ENCODE measurements at regions not wholly inside any gene's neighbourhood (a gene's known extent, or its start where the extent isn't known, plus 50 kb on each side); places are given as distances from the start of the nearest gene placed in this dataset.

DNA sequence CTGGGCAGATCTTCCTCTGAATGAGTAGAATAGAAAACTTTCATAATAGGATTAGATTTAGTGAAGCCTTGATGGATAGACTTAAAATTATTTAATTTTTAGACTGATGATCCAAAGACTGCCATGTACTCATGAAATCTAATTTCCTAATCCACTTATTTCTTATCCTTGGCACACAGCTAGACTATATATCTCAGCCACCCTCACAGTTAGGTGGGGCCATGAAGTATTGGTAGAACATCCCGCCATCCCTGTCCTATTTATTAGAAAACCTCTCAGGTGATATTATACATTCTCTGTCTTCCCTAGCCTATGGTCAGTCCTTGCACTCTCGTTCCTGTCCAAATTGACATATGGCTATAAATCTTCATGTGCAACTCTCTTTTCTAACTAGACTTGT is 110.9 kb downstream of the FAM170A start:
- TF ChIP-seq, protein P1, sequence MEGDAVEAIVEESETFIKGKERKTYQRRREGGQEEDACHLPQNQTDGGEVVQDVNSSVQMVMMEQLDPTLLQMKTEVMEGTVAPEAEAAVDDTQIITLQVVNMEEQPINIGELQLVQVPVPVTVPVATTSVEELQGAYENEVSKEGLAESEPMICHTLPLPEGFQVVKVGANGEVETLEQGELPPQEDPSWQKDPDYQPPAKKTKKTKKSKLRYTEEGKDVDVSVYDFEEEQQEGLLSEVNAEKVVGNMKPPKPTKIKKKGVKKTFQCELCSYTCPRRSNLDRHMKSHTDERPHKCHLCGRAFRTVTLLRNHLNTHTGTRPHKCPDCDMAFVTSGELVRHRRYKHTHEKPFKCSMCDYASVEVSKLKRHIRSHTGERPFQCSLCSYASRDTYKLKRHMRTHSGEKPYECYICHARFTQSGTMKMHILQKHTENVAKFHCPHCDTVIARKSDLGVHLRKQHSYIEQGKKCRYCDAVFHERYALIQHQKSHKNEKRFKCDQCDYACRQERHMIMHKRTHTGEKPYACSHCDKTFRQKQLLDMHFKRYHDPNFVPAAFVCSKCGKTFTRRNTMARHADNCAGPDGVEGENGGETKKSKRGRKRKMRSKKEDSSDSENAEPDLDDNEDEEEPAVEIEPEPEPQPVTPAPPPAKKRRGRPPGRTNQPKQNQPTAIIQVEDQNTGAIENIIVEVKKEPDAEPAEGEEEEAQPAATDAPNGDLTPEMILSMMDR (IDR thresholded peaks at IDR 0.05; ENCODE audit: insufficient read depth, low read length, poor library complexity, severe bottlenecking), result no peak
- no peaks in the 10 kb centered on the region for H3K27me3 ChIP-seq (ENCODE audit: control insufficient read depth, insufficient read depth, low read length)
- H3K4me3 ChIP-seq (ENCODE audit: low read depth, low read length), result no peak overlapping the region
- DNase-seq (ENCODE audit: low read depth), result no peak
- H3K36me3 ChIP-seq (ENCODE audit: control insufficient read depth, insufficient read depth, low read length), result no peaks in the 10 kb centered on the region

DNA sequence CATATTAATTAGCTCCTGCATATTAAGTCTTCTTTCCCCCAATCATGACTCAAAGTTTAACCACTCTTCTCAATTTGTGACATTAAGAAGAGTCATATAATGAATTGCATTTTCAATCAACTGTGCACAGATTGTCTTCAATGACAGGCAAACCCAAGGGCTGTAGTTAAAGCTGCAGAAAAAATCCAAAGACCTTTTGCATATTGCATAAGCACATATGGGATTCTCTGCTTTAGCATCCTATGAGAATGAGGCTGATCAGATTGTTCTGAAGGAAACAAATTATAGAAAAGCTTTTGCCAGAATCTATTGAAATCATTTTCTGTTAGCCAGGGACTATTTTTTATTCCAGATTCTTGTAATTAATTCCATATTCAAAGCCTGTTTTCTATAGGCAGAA is 112.3 kb downstream of the FAM170A start:
- Histone ChIP-seq H3K27me3 (ENCODE audit: control insufficient read depth, insufficient read depth, low read length) (no peaks in the 10 kb centered on the region), H3K4me3 (ENCODE audit: low read depth, low read length) (no peak overlapping the region), H3K36me3 (ENCODE audit: control insufficient read depth, insufficient read depth, low read length) (no peaks in the 10 kb centered on the region)
- no peak for DNase-seq (ENCODE audit: low read depth)
- TF ChIP-seq, protein P1 (IDR thresholded peaks at IDR 0.05; ENCODE audit: insufficient read depth, low read length, poor library complexity, severe bottlenecking), result no peak

DNA sequence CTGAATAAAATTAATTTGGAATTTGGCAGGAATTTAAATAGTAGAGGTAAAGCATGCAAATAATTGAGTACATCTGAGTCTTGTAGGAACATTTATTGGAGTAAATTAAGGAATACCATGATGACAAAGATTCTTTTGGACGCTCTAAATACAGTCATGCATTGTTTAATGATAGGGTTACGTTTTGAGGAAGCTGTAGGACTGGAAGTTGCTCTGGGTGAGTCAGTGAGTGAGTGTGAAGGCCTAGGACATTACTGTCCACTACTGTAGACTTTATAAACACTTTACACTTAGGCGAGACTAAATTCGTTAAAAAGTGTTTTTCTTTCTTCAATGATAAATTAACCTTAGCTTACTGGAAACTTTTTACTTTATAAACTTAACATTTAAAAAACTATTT is 113.0 kb downstream of the FAM170A start:
- TF ChIP-seq, protein P1 (IDR thresholded peaks at IDR 0.05; ENCODE audit: insufficient read depth, low read length, poor library complexity, severe bottlenecking), result no peak
- Histone ChIP-seq H3K4me3 (ENCODE audit: low read depth, low read length) (no peak overlapping the region), H3K27me3 (ENCODE audit: control insufficient read depth, insufficient read depth, low read length) (no peaks in the 10 kb centered on the region), H3K36me3 (ENCODE audit: control insufficient read depth, insufficient read depth, low read length) (no peaks in the 10 kb centered on the region)
- DNase-seq (ENCODE audit: low read depth), result no peak

DNA sequence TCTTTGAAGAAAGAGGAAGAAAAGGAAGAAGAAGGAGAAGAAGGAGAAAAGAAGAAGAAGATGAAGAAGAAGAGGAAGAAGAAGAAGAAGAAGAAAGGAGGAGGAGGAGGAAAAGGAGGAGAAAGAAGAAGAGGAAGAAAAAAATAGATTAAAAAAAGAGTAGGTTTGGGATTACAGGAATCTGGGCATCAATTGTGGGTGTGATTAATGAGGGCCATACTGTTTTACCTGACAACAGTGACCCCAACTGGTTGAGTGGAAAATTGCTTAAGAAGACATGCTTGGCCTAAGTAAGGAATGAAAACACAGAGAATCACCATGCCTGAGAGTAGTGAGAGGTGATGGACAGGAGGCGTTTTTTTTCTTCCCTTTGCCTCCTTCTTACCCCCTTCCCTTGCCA is 114.6 kb downstream of the FAM170A start:
- Histone ChIP-seq H3K4me3 (ENCODE audit: low read depth, low read length) (no peak overlapping the region), H3K36me3 (ENCODE audit: control insufficient read depth, insufficient read depth, low read length) (no peaks in the 10 kb centered on the region), H3K27me3 (ENCODE audit: control insufficient read depth, insufficient read depth, low read length) (no peaks in the 10 kb centered on the region)
- peak; percentile 4 for DNase-seq (ENCODE audit: low read depth)
- TF ChIP-seq, protein P1 (IDR thresholded peaks at IDR 0.05; ENCODE audit: insufficient read depth, low read length, poor library complexity, severe bottlenecking), result peak; percentile 47

DNA sequence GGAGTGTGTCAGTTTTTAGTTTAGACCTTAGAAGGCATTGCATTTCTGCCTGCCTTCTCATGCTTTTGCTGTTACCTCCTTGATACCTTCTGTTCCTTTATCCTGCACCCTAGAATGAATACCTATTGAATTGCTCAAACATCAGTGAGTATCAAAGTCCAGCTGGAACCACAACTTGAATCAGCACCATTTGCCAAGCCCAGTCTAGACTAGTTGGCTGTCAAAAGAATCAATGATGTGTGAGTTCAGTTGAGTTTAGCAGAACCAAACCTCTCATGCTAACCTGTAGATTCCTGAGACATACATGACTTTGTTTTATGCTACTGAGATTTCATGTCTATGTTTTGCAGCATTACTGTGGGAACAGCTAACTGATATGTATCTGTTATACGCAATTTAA is 116.6 kb downstream of the FAM170A start:
- TF ChIP-seq, protein P1 (IDR thresholded peaks at IDR 0.05; ENCODE audit: insufficient read depth, low read length, poor library complexity, severe bottlenecking), result no peak
- no peak overlapping the region for H3K4me3 ChIP-seq (ENCODE audit: low read depth, low read length)
- H3K36me3 ChIP-seq (ENCODE audit: control insufficient read depth, insufficient read depth, low read length), result no peaks in the 10 kb centered on the region
- H3K27me3 ChIP-seq (ENCODE audit: control insufficient read depth, insufficient read depth, low read length), result no peaks in the 10 kb centered on the region
- DNase-seq (ENCODE audit: low read depth), result no peak

DNA sequence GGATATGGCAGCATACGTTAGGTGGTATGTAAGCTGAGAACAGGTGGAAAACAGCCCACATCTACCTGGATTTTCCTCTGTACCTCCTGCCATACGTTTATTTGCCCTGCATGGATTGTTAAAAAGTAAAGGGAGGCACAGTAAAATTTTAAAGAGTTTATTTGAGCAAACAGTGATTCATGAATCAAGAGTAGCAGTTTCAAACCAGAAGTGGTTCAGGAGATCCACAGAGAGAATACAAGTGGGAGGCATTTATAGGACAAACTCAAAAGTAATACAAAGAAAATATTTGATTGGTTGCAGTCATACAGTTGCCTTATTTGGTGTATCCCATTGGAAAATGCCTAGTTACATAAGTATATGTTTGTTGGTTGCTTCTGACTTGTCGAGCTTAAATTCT is 117.6 kb downstream of the FAM170A start:
- TF ChIP-seq, protein P1 (IDR thresholded peaks at IDR 0.05; ENCODE audit: insufficient read depth, low read length, poor library complexity, severe bottlenecking), result no peak
- no peak for DNase-seq (ENCODE audit: low read depth)
- no peak overlapping the region for H3K4me3 ChIP-seq (ENCODE audit: low read depth, low read length)
- H3K36me3 ChIP-seq (ENCODE audit: control insufficient read depth, insufficient read depth, low read length), result no peaks in the 10 kb centered on the region
- no peaks in the 10 kb centered on the region for H3K27me3 ChIP-seq (ENCODE audit: control insufficient read depth, insufficient read depth, low read length)

Data from kidney epithelial cell (primary cell).